HG02885 (cell line): ENCODE measurements at regions not wholly inside any gene's neighbourhood (a gene's known extent, or its start where the extent isn't known, plus 50 kb on each side); places are given as distances from the start of the nearest gene placed in this dataset.

Source experiments
- ATAC-seq: cut with Tn5 transposase; IDR thresholded peaks from one replicate; pipeline ENCODE4 v1.9.1; 2021; ENCODE audit warnings: mild to moderate bottlenecking; ENCODE audit not compliant: unreplicated experiment, poor library complexity

GRCh38 chr14:32018391-32019092, 58.6 kb upstream of the ARHGAP5 start:
- no peak for ATAC-seq

- no peak for ATAC-seq
Observed at GRCh38 chr14:32019276-32019675, 57.8 kb upstream of the ARHGAP5 start.

- ATAC-seq: no peak
Observed at GRCh38 chr14:32020882-32021281, 56.2 kb upstream of the ARHGAP5 start.

GRCh38 chr14:32021341-32021740, 55.8 kb upstream of the ARHGAP5 start:
- ATAC-seq: no peak

GRCh38 chr14:32022525-32022924, 54.6 kb upstream of the ARHGAP5 start:
- ATAC-seq: no peak

- ATAC-seq: no peak
Observed at GRCh38 chr14:32022938-32023466, 54.1 kb upstream of the ARHGAP5 start.

- no peak for ATAC-seq
Observed at GRCh38 chr14:32023540-32023939, 53.6 kb upstream of the ARHGAP5 start.

GRCh38 chr14:32027255-32027939, 49.7 kb upstream of the ARHGAP5 start:
- ATAC-seq: no peak
